Germinal center (tissue), 1 donor: ENCODE measurements at regions not wholly inside any gene's neighbourhood (a gene's known extent, or its start where the extent isn't known, plus 50 kb on each side); places are given as distances from the start of the nearest gene placed in this dataset.

ENCODE experiments used
- DNase-seq: peaks from one replicate; pipeline ENCODE4 v3.0.0; 2012; ENCODE audit warnings: mixed read lengths, low spot score

GRCh38 chr5:68479524-68479923, 264.0 kb downstream of the PIK3R1 start:
- DNase-seq: no peak

GRCh38 chr5:68480335-68480940, 264.9 kb downstream of the PIK3R1 start:
- no peak for DNase-seq

- DNase-seq: no peak
These were observed 266.6 kb downstream of the PIK3R1 start for GRCh38 chr5:68482199-68482598.

GRCh38 chr5:68484307-68485068, 268.9 kb downstream of the PIK3R1 start:
- DNase-seq: no peak

GRCh38 chr5:68489556-68489955, 274.0 kb downstream of the PIK3R1 start:
- no peak for DNase-seq

GRCh38 chr5:68490406-68490805, 274.9 kb downstream of the PIK3R1 start:
- no peak for DNase-seq

- DNase-seq: no peak
These were observed 279.2 kb downstream of the PIK3R1 start for GRCh38 chr5:68494771-68495170.

- no peak for DNase-seq
These were observed 284.4 kb downstream of the PIK3R1 start for GRCh38 chr5:68499987-68500386.

- DNase-seq: no peak
These were observed 285.3 kb downstream of the PIK3R1 start for GRCh38 chr5:68500813-68501212.

GRCh38 chr5:68502531-68502930, 287.0 kb downstream of the PIK3R1 start:
- no peak for DNase-seq

GRCh38 chr5:68504306-68504705, 288.8 kb downstream of the PIK3R1 start:
- no peak for DNase-seq

- DNase-seq: no peak
These were observed 290.6 kb downstream of the PIK3R1 start for GRCh38 chr5:68505917-68506860.

- no peak for DNase-seq
These were observed 300.0 kb downstream of the PIK3R1 start for GRCh38 chr5:68515514-68515913.

- no peak for DNase-seq
These were observed 302.7 kb downstream of the PIK3R1 start for GRCh38 chr5:68518286-68518685.

GRCh38 chr5:68519143-68519542, 303.6 kb downstream of the PIK3R1 start:
- no peak for DNase-seq

- DNase-seq: no peak
These were observed 306.2 kb downstream of the PIK3R1 start for GRCh38 chr5:68521776-68522175.

- no peak for DNase-seq
These were observed 307.3 kb downstream of the PIK3R1 start for GRCh38 chr5:68522863-68523262.

GRCh38 chr5:68528821-68529273, 313.3 kb downstream of the PIK3R1 start:
- DNase-seq: no peak

GRCh38 chr5:68529581-68529980, 314.0 kb downstream of the PIK3R1 start:
- no peak for DNase-seq

GRCh38 chr5:68531970-68532369, 316.4 kb downstream of the PIK3R1 start:
- no peak for DNase-seq

GRCh38 chr5:68533051-68533450, 317.5 kb downstream of the PIK3R1 start:
- DNase-seq: no peak

- no peak for DNase-seq
These were observed 318.1 kb downstream of the PIK3R1 start for GRCh38 chr5:68533571-68534084.
